ENCODE measurements at regions not wholly inside any gene's neighbourhood (a gene's known extent, or its start where the extent isn't known, plus 50 kb on each side); places are given as distances from the start of the nearest gene placed in this dataset.

DNA sequence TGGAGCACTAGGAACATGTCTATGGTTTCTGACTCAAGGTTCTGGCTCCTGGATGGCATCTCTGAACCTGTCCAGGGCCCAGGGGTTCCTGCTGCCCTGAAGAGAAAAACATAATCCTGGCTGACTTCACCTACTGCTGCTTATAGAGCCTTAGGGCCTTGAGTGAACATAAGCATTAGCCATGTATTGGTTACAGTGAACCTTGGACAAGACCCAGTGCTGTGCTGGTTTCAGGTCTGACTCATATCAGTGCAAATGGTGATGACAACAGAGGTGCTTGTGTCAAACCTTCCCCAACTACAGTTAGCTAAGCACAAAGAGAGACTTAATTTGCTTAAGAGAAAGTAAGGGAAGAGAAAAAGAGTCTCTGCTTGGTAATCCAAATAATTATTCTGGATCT lies 1047.2 kb downstream of the GLUD2 start:
- intact Hi-C loops (cut with DNase I; ENCODE audit: low total_unique reads) = no loop called here

DNA sequence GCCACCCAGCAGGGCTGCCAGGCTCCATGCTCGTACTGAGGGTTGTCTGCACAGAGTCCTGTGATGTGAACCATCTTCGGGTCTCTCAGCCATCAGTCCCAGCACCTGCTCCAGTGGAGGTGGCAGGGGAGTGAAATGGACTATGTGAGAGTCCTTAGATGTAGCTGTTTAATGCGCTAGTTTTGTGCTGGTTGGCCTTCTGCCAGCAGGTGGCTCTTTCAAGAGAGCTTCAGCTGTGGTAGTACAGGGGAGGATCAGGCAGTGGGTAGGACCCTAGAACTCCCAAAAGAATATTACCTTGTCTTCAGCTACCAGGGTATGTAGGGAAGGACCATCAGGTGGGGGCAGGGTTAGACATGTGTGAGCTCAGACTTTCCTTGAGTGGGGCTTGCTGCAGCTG lies 1066.0 kb downstream of the GLUD2 start:
- Histone ChIP-seq H3K4me1 (no peaks in the 10 kb centered on the region), H3K9me3 (peaks cover 0 to 14% of the 10 kb centered on the region in 2 donors), H3K36me3 (no peaks in the 10 kb centered on the region), H3K4me3 (no peak overlapping the region), H3K27ac (no peak overlapping the region), H3K27me3 (no peaks in the 10 kb centered on the region)
- no peak for TF ChIP-seq POLR2AphosphoS5 (IDR thresholded peaks at IDR 0.05)
- no peak for TF ChIP-seq POLR2A (IDR thresholded peaks at IDR 0.05)
- TF ChIP-seq, protein P1, sequence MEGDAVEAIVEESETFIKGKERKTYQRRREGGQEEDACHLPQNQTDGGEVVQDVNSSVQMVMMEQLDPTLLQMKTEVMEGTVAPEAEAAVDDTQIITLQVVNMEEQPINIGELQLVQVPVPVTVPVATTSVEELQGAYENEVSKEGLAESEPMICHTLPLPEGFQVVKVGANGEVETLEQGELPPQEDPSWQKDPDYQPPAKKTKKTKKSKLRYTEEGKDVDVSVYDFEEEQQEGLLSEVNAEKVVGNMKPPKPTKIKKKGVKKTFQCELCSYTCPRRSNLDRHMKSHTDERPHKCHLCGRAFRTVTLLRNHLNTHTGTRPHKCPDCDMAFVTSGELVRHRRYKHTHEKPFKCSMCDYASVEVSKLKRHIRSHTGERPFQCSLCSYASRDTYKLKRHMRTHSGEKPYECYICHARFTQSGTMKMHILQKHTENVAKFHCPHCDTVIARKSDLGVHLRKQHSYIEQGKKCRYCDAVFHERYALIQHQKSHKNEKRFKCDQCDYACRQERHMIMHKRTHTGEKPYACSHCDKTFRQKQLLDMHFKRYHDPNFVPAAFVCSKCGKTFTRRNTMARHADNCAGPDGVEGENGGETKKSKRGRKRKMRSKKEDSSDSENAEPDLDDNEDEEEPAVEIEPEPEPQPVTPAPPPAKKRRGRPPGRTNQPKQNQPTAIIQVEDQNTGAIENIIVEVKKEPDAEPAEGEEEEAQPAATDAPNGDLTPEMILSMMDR (IDR thresholded peaks at IDR 0.05) = no peak
- intact Hi-C loops (cut with DNase I; ENCODE audit: low total_unique reads) = no loop called here
- no peak for DNase-seq (ENCODE audit: low spot score in 2 of 2)

More for the DNA sequence above, 1047.2 kb downstream of the GLUD2 start:
- DNase-seq (ENCODE audit: low spot score in 2 of 2) = no peak
- H3K4me1 ChIP-seq = no peaks in the 10 kb centered on the region
- TF ChIP-seq POLR2AphosphoS5 (IDR thresholded peaks at IDR 0.05) (no peak), POLR2A (IDR thresholded peaks at IDR 0.05) (no peak)
- TF ChIP-seq, protein P1 (IDR thresholded peaks at IDR 0.05) = no peak
- no peak overlapping the region for H3K4me3 ChIP-seq
- H3K27ac ChIP-seq = peak overlapping the region; percentile 9 to 15
- H3K36me3 ChIP-seq = no peaks in the 10 kb centered on the region
- H3K27me3 ChIP-seq = no peaks in the 10 kb centered on the region
- peaks cover 5 to 20% of the 10 kb centered on the region in 2 donors for H3K9me3 ChIP-seq

DNA sequence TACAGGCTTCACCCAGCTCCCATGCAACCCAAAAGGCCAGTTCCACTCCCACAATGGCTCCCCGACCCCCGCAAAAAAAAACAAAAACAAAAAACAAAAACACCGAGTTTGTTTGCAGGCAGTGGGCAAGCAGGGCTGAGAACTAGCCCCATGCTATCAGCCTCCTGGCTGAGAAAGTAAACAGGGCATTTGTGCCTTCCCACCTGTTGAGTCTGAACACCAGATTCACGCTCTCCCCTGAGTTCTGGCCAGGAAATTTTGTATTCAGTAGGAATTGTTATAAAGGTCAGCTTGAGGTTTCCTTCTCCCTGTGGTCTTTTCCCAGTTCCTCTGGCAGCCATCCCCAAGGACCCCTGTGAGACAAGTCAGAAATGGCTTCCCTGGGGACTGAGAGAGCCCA lies 1066.5 kb downstream of the GLUD2 start:
- H3K4me1 ChIP-seq = no peaks in the 10 kb centered on the region
- no peak overlapping the region for H3K4me3 ChIP-seq
- no peak overlapping the region for H3K27ac ChIP-seq
- intact Hi-C loops (cut with DNase I; ENCODE audit: low total_unique reads) = no loop called here
- H3K9me3 ChIP-seq = peaks cover 0 to 14% of the 10 kb centered on the region in 2 donors
- H3K36me3 ChIP-seq = no peaks in the 10 kb centered on the region
- TF ChIP-seq POLR2AphosphoS5 (IDR thresholded peaks at IDR 0.05) (no peak), POLR2A (IDR thresholded peaks at IDR 0.05) (no peak)
- TF ChIP-seq, protein P1 (IDR thresholded peaks at IDR 0.05) = no peak
- no peak for DNase-seq (ENCODE audit: low spot score in 2 of 2)
- H3K27me3 ChIP-seq = no peaks in the 10 kb centered on the region

DNA sequence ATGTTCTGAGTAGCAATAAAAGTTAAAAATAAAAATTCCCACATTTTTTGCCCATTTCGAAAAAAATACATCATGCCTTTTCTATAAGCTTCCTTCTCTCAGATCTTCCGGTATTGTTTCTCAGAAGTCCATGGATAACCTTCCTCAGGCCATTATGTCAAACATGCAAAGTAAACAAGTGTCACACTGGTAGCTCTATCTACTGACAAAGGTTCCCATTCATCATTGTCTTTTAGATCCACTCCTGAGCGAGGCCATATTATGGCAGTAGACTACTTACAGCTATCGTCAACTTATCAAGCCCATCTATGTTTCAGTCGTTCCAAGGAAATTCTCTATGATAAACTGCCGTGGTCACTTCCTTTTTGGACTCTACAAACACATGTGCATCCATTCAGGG lies 1068.2 kb downstream of the GLUD2 start:
- Histone ChIP-seq H3K4me1 (no peaks in the 10 kb centered on the region), H3K4me3 (no peak overlapping the region), H3K27ac (no peak overlapping the region), H3K27me3 (no peaks in the 10 kb centered on the region), H3K36me3 (no peaks in the 10 kb centered on the region), H3K9me3 (peaks cover 0 to 14% of the 10 kb centered on the region in 2 donors)
- TF ChIP-seq POLR2A (IDR thresholded peaks at IDR 0.05) = no peak
- TF ChIP-seq, protein P1 (IDR thresholded peaks at IDR 0.05) = no peak
- TF ChIP-seq POLR2AphosphoS5 (IDR thresholded peaks at IDR 0.05) = no peak
- no peak for DNase-seq (ENCODE audit: low spot score in 2 of 2)
- intact Hi-C loops (cut with DNase I; ENCODE audit: low total_unique reads) = no loop called here

DNA sequence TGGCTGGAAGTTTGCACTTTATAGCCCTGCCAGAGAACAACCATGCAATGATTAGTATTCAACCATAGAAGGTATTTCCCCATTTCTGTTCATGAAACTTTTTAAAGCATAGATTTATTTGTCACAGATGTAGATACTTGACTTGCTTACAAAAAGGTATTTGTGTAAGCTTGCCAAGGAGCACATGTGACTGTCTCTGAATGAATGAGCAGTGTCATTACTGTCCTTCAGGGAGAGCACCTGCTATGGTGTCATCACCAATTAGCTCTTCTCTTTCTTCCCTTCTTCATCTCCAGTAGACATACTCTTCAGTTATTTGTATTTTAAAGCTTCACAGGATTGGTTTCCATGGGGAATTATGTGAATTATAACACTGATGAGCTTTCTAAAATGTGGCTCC lies 1064.7 kb upstream of the GRIA3 start:
- DNase-seq (ENCODE audit: low spot score in 2 of 2) = no peak
- Histone ChIP-seq H3K4me1 (no peaks in the 10 kb centered on the region), H3K27ac (no peak overlapping the region), H3K36me3 (no peaks in the 10 kb centered on the region), H3K9me3 (no peaks in the 10 kb centered on the region), H3K4me3 (no peak overlapping the region), H3K27me3 (no peaks in the 10 kb centered on the region)
- intact Hi-C loops (cut with DNase I; ENCODE audit: low total_unique reads) = no loop called here
- TF ChIP-seq POLR2AphosphoS5 (IDR thresholded peaks at IDR 0.05) (no peak), POLR2A (IDR thresholded peaks at IDR 0.05) (no peak)
- TF ChIP-seq, protein P1 (IDR thresholded peaks at IDR 0.05) = no peak
